K562 (cell line): ENCODE measurements at regions not wholly inside any gene's neighbourhood (a gene's known extent, or its start where the extent isn't known, plus 50 kb on each side); places are given as distances from the start of the nearest gene placed in this dataset.

Source experiments
- CBFA2T3 ChIP-seq: fragments of 450-650 bp; IDR thresholded peaks from 2 replicates; pipeline ENCODE4 v1.6.1; 2017
- CBX1 ChIP-seq: sonication (generic); IDR thresholded peaks from 2 replicates; pipeline ENCODE4 v1.6.1; 2016; ENCODE audit warnings: antibody characterized with exemption, low read depth, mild to moderate bottlenecking
- CEBPB ChIP-seq: fragments of 450-650 bp; IDR thresholded peaks from 2 replicates; pipeline ENCODE4 v1.6.1; 2016; ENCODE audit warnings: missing genetic modification characterization, missing compliant biosample characterization
- EWSR1 ChIP-seq: fragments of 450-650 bp; IDR thresholded peaks from 2 replicates; pipeline ENCODE4 v1.6.1; 2018; ENCODE audit warnings: borderline replicate concordance, mild to moderate bottlenecking, low read depth, moderate library complexity; ENCODE audit not compliant: partially characterized antibody
- HINFP ChIP-seq: fragments of 450-650 bp; conservative IDR thresholded peaks from 2 replicates; pipeline ENCODE4 v1.6.1; 2016; ENCODE audit warnings: missing genetic modification characterization, low read depth, mild to moderate bottlenecking, control low read depth, missing compliant biosample characterization
- HNRNPK ChIP-seq: fragments of 200-400 bp; formaldehyde crosslinking; IDR thresholded peaks from one replicate; pipeline ENCODE4 v1.6.1; 2018; ENCODE audit warnings: mild to moderate bottlenecking, low read depth, low read length; ENCODE audit not compliant: poor library complexity, severe bottlenecking
- MED1 ChIP-seq: sonication (generic); formaldehyde crosslinking; IDR thresholded peaks from 2 replicates; pipeline ENCODE4 v1.8.1; 2023; ENCODE audit warnings: missing genetic modification reagents, borderline replicate concordance
- MTA3 ChIP-seq: fragments of 450-650 bp; formaldehyde crosslinking; IDR thresholded peaks from 2 replicates; pipeline ENCODE4 v1.6.1; 2017; ENCODE audit warnings: mild to moderate bottlenecking, borderline replicate concordance
- MXD1 ChIP-seq: fragments of 250-450 bp; sonication (Bioruptor Pico); IDR thresholded peaks from 2 replicates; pipeline ENCODE4 v1.8.0; 2021; ENCODE audit warnings: borderline replicate concordance, mild to moderate bottlenecking, moderate library complexity; ENCODE audit not compliant: poor library complexity, severe bottlenecking
- POLR2A ChIP-seq: fragments of 450-650 bp; conservative IDR thresholded peaks from 2 replicates; pipeline ENCODE4 v1.6.1; 2016
- TARDBP ChIP-seq: fragments of 450-650 bp; IDR thresholded peaks from 2 replicates; pipeline ENCODE4 v1.6.1; 2016
- ZBTB43 ChIP-seq: sonication (generic); formaldehyde crosslinking; IDR thresholded peaks from 2 replicates; pipeline ENCODE4 v1.8.0; 2023; ENCODE audit warnings: mild to moderate bottlenecking, missing genetic modification reagents

- TF ChIP-seq ZBTB43 (CRISPR knock-in tag) (no peak), CEBPB (tag) (no peak), MXD1 (CRISPR knock-in tag) (no peak), POLR2A (no peak), EWSR1 (peak; percentile 86), MTA3 (no peak), CBX1 (no peak), MED1 (CRISPR knock-in tag) (no peak), HNRNPK (no peak), TARDBP (no peak), CBFA2T3 (peak; percentile 60), HINFP (tag) (no peak)
These were observed 61.4 kb upstream of the ZNF217 start (continued) for GRCh38 chr20:53654932-53655624.
